Loucy (cell line): ENCODE measurements at regions not wholly inside any gene's neighbourhood (a gene's known extent, or its start where the extent isn't known, plus 50 kb on each side); places are given as distances from the start of the nearest gene placed in this dataset.

Experiments used
- H2AFZ ChIP-seq: fragments of 200-600 bp; sonication (generic); 2 replicates; pipeline ENCODE4 v1.6.0; 2016; ENCODE audit warnings: antibody characterized with exemption, mild to moderate bottlenecking, low read length, moderate library complexity
- H3F3A ChIP-seq: fragments of 200-600 bp; 2 replicates; pipeline ENCODE4 v1.6.0; 2016; ENCODE audit warnings: antibody characterized with exemption, low read depth, mild to moderate bottlenecking
- H3K27me3 ChIP-seq: fragments of 200-600 bp; sonication (generic); 2 replicates; pipeline ENCODE4 v1.6.1; 2014; ENCODE audit warnings: low read length, mild to moderate bottlenecking; ENCODE audit not compliant: insufficient read depth, poor library complexity, severe bottlenecking
- H3K36me3 ChIP-seq: fragments of 200-600 bp; sonication (generic); 2 replicates; pipeline ENCODE4 v1.6.1; 2016; ENCODE audit warnings: low read length; ENCODE audit not compliant: insufficient read depth
- H3K4me1 ChIP-seq: fragments of 200-600 bp; sonication (generic); 2 replicates; pipeline ENCODE4 v1.5.1; 2014; ENCODE audit warnings: low read length, mild to moderate bottlenecking; ENCODE audit not compliant: insufficient read depth, poor library complexity, severe bottlenecking
- H3K4me2 ChIP-seq: fragments of 200-600 bp; sonication (generic); 2 replicates; pipeline ENCODE4 v1.6.0; 2014; ENCODE audit warnings: antibody characterized with exemption, low read length, low read depth, mild to moderate bottlenecking; ENCODE audit not compliant: poor library complexity, severe bottlenecking
- H3K4me3 ChIP-seq: fragments of 200-600 bp; sonication (generic); 2 replicates; pipeline ENCODE4 v1.5.1; 2014; ENCODE audit warnings: low read length, mild to moderate bottlenecking, mixed read lengths; ENCODE audit not compliant: poor library complexity, severe bottlenecking
- H3K79me2 ChIP-seq: fragments of 200-600 bp; sonication (generic); 2 replicates; pipeline ENCODE4 v1.6.1; 2014; ENCODE audit warnings: low read length; ENCODE audit not compliant: insufficient read depth
- H3K9ac ChIP-seq: fragments of 200-600 bp; sonication (generic); 2 replicates; pipeline ENCODE4 v1.6.0; 2014; ENCODE audit warnings: mild to moderate bottlenecking, low read depth, low read length, moderate library complexity; ENCODE audit not compliant: poor library complexity, severe bottlenecking
- H3K9me2 ChIP-seq: fragments of 200-600 bp; sonication (generic); replicated peaks from 2 replicates; pipeline ENCODE4 v1.6.1; 2016; ENCODE audit warnings: low read depth, low read length, mixed read lengths
- H3K9me3 ChIP-seq: fragments of 200-600 bp; sonication (generic); 2 replicates; pipeline ENCODE4 v1.6.1; 2014; ENCODE audit warnings: mild to moderate bottlenecking, antibody characterized with exemption, low read length, low read depth; ENCODE audit not compliant: insufficient read depth
- H4K20me1 ChIP-seq: fragments of 200-600 bp; sonication (generic); 2 replicates; pipeline ENCODE4 v1.6.0; 2014; ENCODE audit warnings: antibody characterized with exemption, low read length, mild to moderate bottlenecking; ENCODE audit not compliant: insufficient read depth, poor library complexity, severe bottlenecking
- EZH2phosphoT487 ChIP-seq: fragments of 200-600 bp; IDR thresholded peaks from 2 replicates; pipeline ENCODE4 v1.6.1; 2018; ENCODE audit warnings: antibody characterized with exemption, mild to moderate bottlenecking, moderate library complexity, borderline replicate concordance
- TF ChIP-seq, protein P1 (sequence below): fragments of 200-600 bp; sonication (generic); conservative IDR thresholded peaks from 2 replicates; pipeline ENCODE4 v1.5.1; 2014; ENCODE audit warnings: mild to moderate bottlenecking, antibody characterized with exemption, low read length

DNA sequence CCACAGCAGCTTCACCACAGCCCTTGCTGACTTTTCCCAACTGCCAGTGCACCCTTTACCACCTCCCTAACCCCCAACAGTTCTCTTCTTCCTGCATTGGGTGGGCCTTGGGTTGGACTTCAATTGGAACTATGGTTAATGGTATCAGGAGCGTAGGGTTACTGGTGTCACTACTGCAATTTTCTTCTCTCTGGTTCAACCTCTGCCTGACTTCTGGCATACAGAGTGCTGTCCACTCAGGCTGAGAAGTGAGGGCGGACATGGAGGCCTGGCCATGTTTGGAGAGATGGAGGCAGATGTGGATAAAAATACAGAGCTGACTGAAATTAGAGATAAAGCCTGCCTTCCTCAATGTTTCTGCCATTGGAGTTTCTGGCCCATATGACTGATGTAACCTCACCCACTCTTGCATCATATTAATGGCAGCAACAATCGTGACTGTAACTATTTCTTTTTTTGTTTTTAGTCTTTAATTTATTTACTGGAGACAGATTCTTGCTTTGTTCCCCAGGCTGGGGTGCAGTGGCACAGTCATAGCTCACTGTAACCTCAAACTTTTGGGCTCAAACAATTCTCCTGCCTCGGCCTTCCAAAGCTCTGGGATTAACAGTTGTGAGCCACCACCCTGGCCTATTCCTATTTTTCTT is 87.8 kb downstream of the NAV1 start:
- Histone ChIP-seq H2AFZ (no peak overlapping the region), H3K79me2 (no peaks in the 10 kb centered on the region), H3K36me3 (no peaks in the 10 kb centered on the region), H3K4me2 (no peak overlapping the region), H3K4me1 (no peaks in the 10 kb centered on the region), H4K20me1 (no peaks in the 10 kb centered on the region), H3K9me3 (no peaks in the 10 kb centered on the region), H3K4me3 (no peak overlapping the region), H3K9me2 (no peaks in the 10 kb centered on the region), H3K27me3 (no peaks in the 10 kb centered on the region), H3K9ac (no peak overlapping the region), H3F3A (no peaks in the 10 kb centered on the region)
- no peak for TF ChIP-seq EZH2phosphoT487
- TF ChIP-seq, protein P1, sequence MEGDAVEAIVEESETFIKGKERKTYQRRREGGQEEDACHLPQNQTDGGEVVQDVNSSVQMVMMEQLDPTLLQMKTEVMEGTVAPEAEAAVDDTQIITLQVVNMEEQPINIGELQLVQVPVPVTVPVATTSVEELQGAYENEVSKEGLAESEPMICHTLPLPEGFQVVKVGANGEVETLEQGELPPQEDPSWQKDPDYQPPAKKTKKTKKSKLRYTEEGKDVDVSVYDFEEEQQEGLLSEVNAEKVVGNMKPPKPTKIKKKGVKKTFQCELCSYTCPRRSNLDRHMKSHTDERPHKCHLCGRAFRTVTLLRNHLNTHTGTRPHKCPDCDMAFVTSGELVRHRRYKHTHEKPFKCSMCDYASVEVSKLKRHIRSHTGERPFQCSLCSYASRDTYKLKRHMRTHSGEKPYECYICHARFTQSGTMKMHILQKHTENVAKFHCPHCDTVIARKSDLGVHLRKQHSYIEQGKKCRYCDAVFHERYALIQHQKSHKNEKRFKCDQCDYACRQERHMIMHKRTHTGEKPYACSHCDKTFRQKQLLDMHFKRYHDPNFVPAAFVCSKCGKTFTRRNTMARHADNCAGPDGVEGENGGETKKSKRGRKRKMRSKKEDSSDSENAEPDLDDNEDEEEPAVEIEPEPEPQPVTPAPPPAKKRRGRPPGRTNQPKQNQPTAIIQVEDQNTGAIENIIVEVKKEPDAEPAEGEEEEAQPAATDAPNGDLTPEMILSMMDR: no peak

DNA sequence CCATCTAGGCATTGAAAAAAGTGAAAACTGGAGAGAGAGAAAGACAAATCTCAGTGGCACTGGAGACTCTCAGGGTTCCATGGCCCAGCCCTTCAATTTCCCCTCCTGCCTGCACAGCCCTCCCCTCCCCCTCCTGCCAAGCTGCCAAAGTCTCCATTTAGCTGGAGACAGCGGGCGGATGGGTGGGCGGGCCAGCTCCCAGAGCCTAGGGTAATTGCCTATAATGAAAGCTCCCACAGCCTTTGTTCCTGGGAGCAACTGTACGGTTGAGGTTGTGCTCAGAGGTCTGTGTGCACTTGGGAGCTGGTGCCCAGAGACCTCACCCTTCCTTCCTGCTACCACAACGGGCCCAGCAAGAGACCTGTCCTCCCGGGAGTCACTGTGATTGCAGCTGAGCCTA is 89.6 kb downstream of the NAV1 start:
- TF ChIP-seq, protein P1: no peak
- TF ChIP-seq EZH2phosphoT487: no peak
- no peaks in the 10 kb centered on the region for H3K9me3 ChIP-seq
- no peaks in the 10 kb centered on the region for H4K20me1 ChIP-seq
- H3K79me2 ChIP-seq: no peaks in the 10 kb centered on the region
- no peak overlapping the region for H3K4me3 ChIP-seq
- no peaks in the 10 kb centered on the region for H3K9me2 ChIP-seq
- no peaks in the 10 kb centered on the region for H3K4me1 ChIP-seq
- H3K4me2 ChIP-seq: no peak overlapping the region
- no peak overlapping the region for H2AFZ ChIP-seq
- no peaks in the 10 kb centered on the region for H3F3A ChIP-seq
- no peaks in the 10 kb centered on the region for H3K27me3 ChIP-seq
- no peaks in the 10 kb centered on the region for H3K36me3 ChIP-seq
- no peak overlapping the region for H3K9ac ChIP-seq

DNA sequence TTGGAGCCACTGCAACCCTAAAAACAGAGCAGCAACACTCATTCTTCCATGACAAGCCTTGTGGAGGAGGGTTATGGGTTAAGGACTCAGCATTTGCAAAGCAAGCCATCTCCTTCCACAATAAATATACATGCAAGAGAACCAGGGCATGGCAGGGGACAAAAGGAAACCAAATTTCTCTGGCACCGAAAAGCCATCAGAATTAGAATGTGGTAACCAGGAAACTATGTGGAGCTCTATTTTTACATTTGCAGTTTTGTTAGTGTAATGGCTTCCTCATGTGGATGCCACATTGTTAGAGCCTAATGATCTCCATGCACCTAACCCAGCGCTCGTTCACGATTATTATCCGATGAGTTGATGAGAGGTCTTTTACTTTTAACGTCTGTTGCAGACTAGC is 91.7 kb downstream of the NAV1 start:
- Histone ChIP-seq H3K79me2 (no peaks in the 10 kb centered on the region), H3K4me3 (no peak overlapping the region), H3K9me3 (no peaks in the 10 kb centered on the region), H3K9me2 (no peaks in the 10 kb centered on the region), H2AFZ (no peak overlapping the region), H3K27me3 (no peaks in the 10 kb centered on the region), H3K9ac (no peak overlapping the region), H3K36me3 (no peaks in the 10 kb centered on the region), H3F3A (no peaks in the 10 kb centered on the region), H3K4me2 (no peak overlapping the region), H3K4me1 (no peaks in the 10 kb centered on the region), H4K20me1 (no peaks in the 10 kb centered on the region)
- TF ChIP-seq EZH2phosphoT487: no peak
- TF ChIP-seq, protein P1: no peak
